ENCODE measurements at regions not wholly inside any gene's neighbourhood (a gene's known extent, or its start where the extent isn't known, plus 50 kb on each side); places are given as distances from the start of the nearest gene placed in this dataset.

- ChIA-PET POLR2A (no interaction called here), RAD21 (ENCODE audit: low non-redundant PET in 1 of 2, low total read pairs in 2 of 2, uncharacterized antibody in 2 of 2, unreplicated experiment in 2 of 2) (no interaction called here), CTCF (no interaction called here)
- H3K36me3 ChIP-seq (ENCODE audit: control insufficient read depth in 1 of 2, insufficient read depth in 2 of 2, low read length in 2 of 2), result no peaks in the 10 kb centered on the region
- intact Hi-C loops (cut with micrococcal nuclease), result no loop called here
- no peak overlapping the region for H3K4me2 ChIP-seq (ENCODE audit: low read length)
- H3K9me2 ChIP-seq (ENCODE audit: insufficient read depth), result no peaks in the 10 kb centered on the region
- no TSS peak for BruUV-seq (replicated peaks)
- no peak for ATAC-seq
- no peak overlapping the region for H3K4me3 ChIP-seq (replicated peaks in 1 of 2; ENCODE audit: low read depth in 1 of 2, low read length in 2 of 2)
- H4K20me1 ChIP-seq (ENCODE audit: insufficient read depth), result no peaks in the 10 kb centered on the region
- H3K27ac ChIP-seq (ENCODE audit: low read depth, low read length), result no peak overlapping the region
- no peaks in the 10 kb centered on the region for H3K27me3 ChIP-seq (ENCODE audit: insufficient read depth, low read length)
- no peak overlapping the region for H3K9ac ChIP-seq (ENCODE audit: low read length)
- no peaks in the 10 kb centered on the region for H3K79me2 ChIP-seq (ENCODE audit: insufficient read depth, low read length)
- no peak for TF ChIP-seq REST (IDR thresholded peaks at IDR 0.05; ENCODE audit: low read depth)
- no peak for TF ChIP-seq EGR1 (IDR thresholded peaks at IDR 0.05; ENCODE audit: low read depth)
- no peak for TF ChIP-seq MAX (IDR thresholded peaks at IDR 0.05)
- no peak for TF ChIP-seq CTCF (IDR thresholded peaks at IDR 0.05 in 2 of 3, conservative IDR thresholded peaks at IDR 0.05 in 1 of 3; ENCODE audit: borderline replicate concordance in 1 of 3, insufficient read depth in 1 of 3, low read depth in 2 of 3, low read length in 2 of 3)
- H3K4me1 ChIP-seq (ENCODE audit: control insufficient read depth in 1 of 2, insufficient read depth in 2 of 2, low read length in 2 of 2), result no peaks in the 10 kb centered on the region
- no peak for DNase-seq (ENCODE audit: low read depth, low spot score)
- H2AFZ ChIP-seq (ENCODE audit: low read depth, low read length, poor library complexity, severe bottlenecking), result no peak overlapping the region
- no peaks in the 10 kb centered on the region for H3K9me3 ChIP-seq (ENCODE audit: control insufficient read depth in 1 of 2, insufficient read depth in 1 of 2, low read depth in 1 of 2, low read length in 2 of 2)
Measured at GRCh38 chr2:207282916-207283315, 117.2 kb upstream of the KLF7 start.
